CD8-positive, alpha-beta memory T cell (primary cell): ENCODE measurements at regions not wholly inside any gene's neighbourhood (a gene's known extent, or its start where the extent isn't known, plus 50 kb on each side); places are given as distances from the start of the nearest gene placed in this dataset.
"Not testable (repeated sequence)": the region's sequence is repeated elsewhere in the genome, so short reads cannot be mapped to it uniquely, and the experiment has no call there.

Experiments used
- CTCF ChIA-PET: fragments of 350-600 bp; sonication (Branson Sonifier 250); formaldehyde crosslinking; loops from one replicate; lab custom pipeline; 2021; ENCODE audit warnings: antibody characterized with exemption; lab: Charles Lee
- POLR2A ChIA-PET: fragments of 350-600 bp; sonication (Branson Sonifier 250); formaldehyde crosslinking; loops from one replicate; lab custom pipeline; 2021; ENCODE audit warnings: antibody characterized with exemption; lab: Charles Lee
- DNase-seq, 5 donors: peaks; one replicate each; pipeline versions ENCODE4 v3.0.0 to v3.0.0-alpha.2; 2020 to 2022; ENCODE audit warnings: mixed read lengths in 1 of 5
- H3K27ac ChIP-seq: one replicate; pipeline ENCODE4 v1.7.0; 2013; ENCODE audit warnings: low read depth, mild to moderate bottlenecking, low read length, moderate library complexity
- H3K27me3 ChIP-seq: 2 replicates; pipeline ENCODE4 v1.7.0; 2013; ENCODE audit warnings: low read length, mild to moderate bottlenecking; ENCODE audit not compliant: insufficient read depth, poor library complexity, severe bottlenecking
- H3K36me3 ChIP-seq: 2 replicates; pipeline ENCODE4 v1.7.0; 2013; ENCODE audit warnings: mild to moderate bottlenecking, low read length, moderate library complexity; ENCODE audit not compliant: insufficient read depth
- H3K4me1 ChIP-seq: 2 replicates; pipeline ENCODE4 v1.7.0; 2013; ENCODE audit warnings: mild to moderate bottlenecking, low read length, moderate library complexity; ENCODE audit not compliant: insufficient read depth
- H3K4me3 ChIP-seq: 2 replicates; pipeline ENCODE4 v1.7.0; 2013; ENCODE audit warnings: mild to moderate bottlenecking, low read length
- H3K9me3 ChIP-seq: 2 replicates; pipeline ENCODE4 v1.7.0; 2013; ENCODE audit warnings: mild to moderate bottlenecking, low read length
- H3K27ac Mint-ChIP-seq, 8 donors: one replicate each; pipeline ENCODE4 v1.8.0; 2020 to 2021; ENCODE audit warnings: mixed read lengths in 8 of 8, mild to moderate bottlenecking in 6 of 8, inconsistent platforms in 3 of 8, moderate library complexity in 3 of 8
- H3K27me3 Mint-ChIP-seq, 2 donors: one replicate each; pipeline ENCODE4 v1.8.0; 2020 to 2021; ENCODE audit warnings: mixed read lengths in 2 of 2, mild to moderate bottlenecking in 1 of 2, moderate library complexity in 1 of 2
- H3K36me3 Mint-ChIP-seq, 3 donors: one replicate each; pipeline ENCODE4 v1.8.0; 2020 to 2021; ENCODE audit warnings: mixed read lengths in 3 of 3, inconsistent platforms in 1 of 3, mild to moderate bottlenecking in 1 of 3
- H3K4me1 Mint-ChIP-seq, 3 donors: one replicate each; pipeline ENCODE4 v1.8.0; 2020 to 2021; ENCODE audit warnings: mixed read lengths in 3 of 3, inconsistent platforms in 1 of 3, mild to moderate bottlenecking in 1 of 3
- H3K4me3 Mint-ChIP-seq, 7 donors: one replicate each; pipeline ENCODE4 v1.8.0; 2020 to 2021; ENCODE audit warnings: mixed read lengths in 7 of 7, mild to moderate bottlenecking in 6 of 7, moderate library complexity in 4 of 7, inconsistent platforms in 2 of 7
- H3K9me3 Mint-ChIP-seq, 5 donors: one replicate each; pipeline ENCODE4 v1.8.0; 2020 to 2022; ENCODE audit warnings: mixed read lengths in 5 of 5, mild to moderate bottlenecking in 3 of 5, moderate library complexity in 2 of 5, inconsistent platforms in 1 of 5

DNA sequence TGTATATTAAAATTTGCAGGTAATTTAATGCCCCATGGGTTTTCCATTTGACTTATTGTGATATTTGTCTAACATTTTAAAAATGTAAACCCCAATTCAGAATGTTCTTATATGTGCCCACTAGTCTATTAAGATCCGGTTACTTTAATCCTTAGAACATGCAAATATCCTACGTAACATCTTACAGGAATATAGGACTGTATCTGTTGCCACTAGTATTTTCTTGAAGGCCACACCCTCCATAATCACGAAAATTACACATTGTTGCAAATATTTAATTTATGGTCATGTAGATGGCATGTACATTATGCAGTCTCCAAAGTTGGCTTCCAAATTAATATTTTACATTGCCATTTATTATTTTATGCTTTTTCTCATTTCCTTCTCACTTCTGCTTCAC lies 329.2 kb upstream of the NOTCH2NLA start:
- H3K4me3 Mint-ChIP-seq, H3K4me3 ChIP-seq, H3K36me3 ChIP-seq, H3K27ac ChIP-seq, DNase-seq, H3K9me3 ChIP-seq, POLR2A ChIA-PET, H3K36me3 Mint-ChIP-seq, H3K27me3 Mint-ChIP-seq, CTCF ChIA-PET, H3K4me1 Mint-ChIP-seq, H3K27ac Mint-ChIP-seq, H3K27me3 ChIP-seq, H3K4me1 ChIP-seq, H3K9me3 Mint-ChIP-seq: not testable (repeated sequence)

DNA sequence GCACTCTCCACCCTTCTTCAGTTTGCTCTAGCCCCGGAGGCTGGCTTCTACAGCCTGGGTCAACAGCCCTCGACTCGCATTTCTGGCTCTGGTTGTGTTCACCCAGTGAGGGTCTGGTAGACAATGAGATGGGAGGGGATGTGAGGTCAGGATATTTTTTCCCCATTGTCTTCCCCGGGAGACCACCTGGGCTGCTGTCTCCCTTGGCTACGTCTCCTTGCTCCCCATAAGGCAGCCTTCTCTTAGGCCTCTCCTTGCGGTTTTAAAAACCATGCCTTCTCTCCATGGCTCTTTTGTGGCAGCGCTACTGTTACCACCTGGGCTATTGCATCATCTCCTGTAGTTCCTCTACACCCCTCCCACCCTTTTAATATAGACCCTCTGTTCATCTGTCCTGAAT lies 327.6 kb upstream of the NOTCH2NLA start:
- H3K9me3 ChIP-seq, POLR2A ChIA-PET, H3K27me3 Mint-ChIP-seq, H3K36me3 ChIP-seq, H3K27me3 ChIP-seq, H3K9me3 Mint-ChIP-seq, H3K36me3 Mint-ChIP-seq, H3K27ac Mint-ChIP-seq, DNase-seq, H3K4me3 ChIP-seq, H3K4me1 Mint-ChIP-seq, H3K4me3 Mint-ChIP-seq, CTCF ChIA-PET, H3K4me1 ChIP-seq, H3K27ac ChIP-seq: not testable (repeated sequence)

DNA sequence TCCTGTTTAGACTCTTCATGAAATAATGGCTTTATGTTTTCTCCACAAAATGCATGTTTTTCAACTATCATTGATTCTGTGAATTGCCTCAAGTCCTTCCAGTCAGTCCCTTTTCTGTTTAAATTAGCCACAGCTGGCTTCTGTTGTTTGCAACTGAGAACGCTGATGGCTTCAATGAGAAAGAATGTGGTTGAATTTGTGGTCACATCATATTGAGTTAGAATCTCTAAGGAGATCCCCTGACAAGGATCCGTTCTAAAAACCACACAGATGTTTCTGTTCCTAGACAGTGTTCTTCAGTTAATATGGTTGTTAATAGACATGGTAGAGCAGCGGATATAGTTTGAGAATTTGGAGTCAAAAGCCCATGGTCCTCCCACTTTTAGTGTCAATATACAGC lies 323.6 kb upstream of the NOTCH2NLA start:
- H3K9me3 Mint-ChIP-seq, H3K27me3 Mint-ChIP-seq, H3K36me3 ChIP-seq, POLR2A ChIA-PET, H3K36me3 Mint-ChIP-seq, H3K27ac ChIP-seq, DNase-seq, H3K4me3 ChIP-seq, H3K4me1 Mint-ChIP-seq, H3K27ac Mint-ChIP-seq, H3K4me1 ChIP-seq, H3K9me3 ChIP-seq, H3K27me3 ChIP-seq, H3K4me3 Mint-ChIP-seq, CTCF ChIA-PET: not testable (repeated sequence)

- H3K9me3 Mint-ChIP-seq, H3K27ac ChIP-seq, H3K9me3 ChIP-seq, POLR2A ChIA-PET, H3K4me3 Mint-ChIP-seq, H3K27me3 Mint-ChIP-seq, H3K36me3 ChIP-seq, DNase-seq, H3K4me1 Mint-ChIP-seq, CTCF ChIA-PET, H3K4me3 ChIP-seq, H3K27ac Mint-ChIP-seq, H3K4me1 ChIP-seq, H3K36me3 Mint-ChIP-seq, H3K27me3 ChIP-seq: not testable (repeated sequence)
Measured at GRCh38 chr1:146548684-146549083, 319.9 kb upstream of the NOTCH2NLA start.

- POLR2A ChIA-PET, H3K36me3 ChIP-seq, H3K27ac ChIP-seq, H3K27me3 ChIP-seq, H3K27ac Mint-ChIP-seq, H3K36me3 Mint-ChIP-seq, H3K9me3 ChIP-seq, H3K4me1 ChIP-seq, H3K4me1 Mint-ChIP-seq, CTCF ChIA-PET, DNase-seq, H3K27me3 Mint-ChIP-seq, H3K9me3 Mint-ChIP-seq, H3K4me3 Mint-ChIP-seq, H3K4me3 ChIP-seq: not testable (repeated sequence)
Measured at GRCh38 chr1:146546189-146546588, 317.4 kb upstream of the NOTCH2NLA start.

DNA sequence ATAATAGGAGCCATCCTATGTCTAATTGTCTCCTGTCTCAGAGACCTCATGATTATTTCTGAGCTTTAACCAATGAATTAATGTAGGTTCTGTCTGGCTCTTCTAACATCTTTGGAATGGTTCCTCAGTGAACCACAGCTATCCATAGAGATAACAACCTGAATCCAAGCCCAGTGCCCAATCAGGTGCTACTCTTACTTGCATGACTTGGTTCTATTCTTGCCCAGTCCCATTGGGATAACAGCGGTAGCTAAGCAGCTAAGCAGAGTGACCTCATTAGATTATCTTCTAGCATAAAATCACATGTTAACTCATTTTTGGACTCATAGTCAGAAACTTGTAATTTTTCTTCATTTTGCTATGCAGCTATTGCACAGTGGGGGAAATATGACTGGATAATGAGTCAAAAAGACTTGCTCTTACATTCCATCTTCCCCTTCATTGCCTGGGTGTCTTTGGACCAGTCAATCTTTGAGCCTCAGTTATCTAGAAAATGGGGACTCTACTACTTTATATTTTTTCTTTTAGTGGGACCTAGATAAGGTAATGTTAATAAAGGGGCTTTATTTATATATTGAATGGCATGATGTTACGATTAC lies 309.1 kb upstream of the NOTCH2NLA start:
- H3K36me3 ChIP-seq, H3K27me3 Mint-ChIP-seq, DNase-seq, H3K27ac ChIP-seq, H3K4me1 ChIP-seq, H3K4me3 Mint-ChIP-seq, H3K27me3 ChIP-seq, H3K27ac Mint-ChIP-seq, POLR2A ChIA-PET, CTCF ChIA-PET, H3K36me3 Mint-ChIP-seq, H3K9me3 ChIP-seq, H3K4me3 ChIP-seq, H3K4me1 Mint-ChIP-seq, H3K9me3 Mint-ChIP-seq: not testable (repeated sequence)

GRCh38 chr1:146536028-146536427 lies 307.2 kb upstream of the NOTCH2NLA start:
- H3K9me3 Mint-ChIP-seq, H3K4me3 ChIP-seq, H3K27me3 Mint-ChIP-seq, H3K27me3 ChIP-seq, H3K4me1 Mint-ChIP-seq, H3K36me3 Mint-ChIP-seq, H3K4me3 Mint-ChIP-seq, H3K27ac ChIP-seq, POLR2A ChIA-PET, H3K4me1 ChIP-seq, H3K36me3 ChIP-seq, H3K27ac Mint-ChIP-seq, CTCF ChIA-PET, H3K9me3 ChIP-seq, DNase-seq: not testable (repeated sequence)

- H3K4me3 ChIP-seq, H3K27me3 Mint-ChIP-seq, H3K4me1 Mint-ChIP-seq, CTCF ChIA-PET, POLR2A ChIA-PET, H3K36me3 Mint-ChIP-seq, H3K4me3 Mint-ChIP-seq, DNase-seq, H3K27ac ChIP-seq, H3K27me3 ChIP-seq, H3K9me3 ChIP-seq, H3K4me1 ChIP-seq, H3K9me3 Mint-ChIP-seq, H3K27ac Mint-ChIP-seq, H3K36me3 ChIP-seq: not testable (repeated sequence)
Measured at GRCh38 chr1:146535575-146535974, 306.8 kb upstream of the NOTCH2NLA start.

DNA sequence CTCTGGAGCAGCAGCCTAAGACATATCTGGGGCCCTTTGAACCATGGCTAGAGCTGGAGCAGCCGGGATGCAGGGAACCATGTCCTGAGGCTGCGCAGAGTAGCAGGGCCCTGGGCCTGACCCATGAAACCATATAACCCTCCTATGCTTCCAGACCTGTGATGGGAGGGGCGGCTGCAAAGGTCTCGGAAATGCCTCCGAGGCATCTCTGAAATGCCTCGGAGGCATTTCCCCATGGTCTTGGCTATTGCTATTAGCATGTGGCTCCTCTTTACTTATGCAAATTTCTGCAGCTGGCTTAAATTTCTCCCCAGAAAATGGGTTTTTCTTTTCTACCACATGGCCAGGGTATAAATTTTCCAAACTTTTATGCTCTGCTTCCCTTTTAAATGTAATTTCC lies 302.1 kb upstream of the NOTCH2NLA start:
- DNase-seq, CTCF ChIA-PET, H3K27ac Mint-ChIP-seq: not testable (repeated sequence)

More for the DNA sequence above, 302.1 kb upstream of the NOTCH2NLA start:
- H3K36me3 Mint-ChIP-seq, H3K4me3 ChIP-seq, H3K27me3 Mint-ChIP-seq, H3K4me3 Mint-ChIP-seq, H3K9me3 Mint-ChIP-seq, POLR2A ChIA-PET, H3K27me3 ChIP-seq, H3K9me3 ChIP-seq, H3K4me1 ChIP-seq, H3K36me3 ChIP-seq, H3K27ac ChIP-seq, H3K4me1 Mint-ChIP-seq: not testable (repeated sequence)
